Liver (tissue), 8 donors: ENCODE measurements at regions not wholly inside any gene's neighbourhood (a gene's known extent, or its start where the extent isn't known, plus 50 kb on each side); places are given as distances from the start of the nearest gene placed in this dataset.

Experiments used
- DNase-seq: peaks from one replicate; pipeline ENCODE4 v3.0.0-alpha.2; 2017; ENCODE audit warnings: low spot score
- H3K27ac ChIP-seq, 2 donors: one replicate each; pipeline ENCODE4 v1.7.0; 2013; ENCODE audit warnings: inconsistent platforms in 2 of 2, low read length in 2 of 2, control low read depth in 1 of 2, low read depth in 1 of 2, mild to moderate bottlenecking in 1 of 2
- H3K27me3 ChIP-seq, 4 donors: one replicate each; pipeline versions ENCODE4 v1.6.1 to v1.7.0; 2013; ENCODE audit warnings: low read length in 3 of 4, inconsistent platforms in 1 of 4, mild to moderate bottlenecking in 1 of 4, moderate library complexity in 1 of 4; ENCODE audit not compliant: control insufficient read depth in 4 of 4, insufficient read depth in 4 of 4
- H3K36me3 ChIP-seq, 4 donors: one replicate each; pipeline versions ENCODE4 v1.6.1 to v1.7.0; 2013; ENCODE audit warnings: low read length in 3 of 4, mild to moderate bottlenecking in 3 of 4, low read depth in 1 of 4, moderate library complexity in 1 of 4; ENCODE audit not compliant: control insufficient read depth in 4 of 4, insufficient read depth in 3 of 4
- H3K4me1 ChIP-seq, 4 donors: one replicate each; pipeline versions ENCODE4 v1.6.1 to v1.7.0; 2013; ENCODE audit warnings: low read length in 3 of 4, mild to moderate bottlenecking in 3 of 4, moderate library complexity in 1 of 4; ENCODE audit not compliant: control insufficient read depth in 4 of 4, insufficient read depth in 4 of 4
- H3K4me3 ChIP-seq, 3 donors: one replicate each; pipeline versions ENCODE4 v1.6.1 to v1.7.0; 2013; ENCODE audit warnings: low read length in 3 of 3, control low read depth in 1 of 3, low read depth in 1 of 3, mild to moderate bottlenecking in 1 of 3
- H3K9ac ChIP-seq, 2 donors: one replicate each; pipeline ENCODE4 v1.7.0; 2013; ENCODE audit warnings: low read length in 2 of 2, mild to moderate bottlenecking in 2 of 2, moderate library complexity in 2 of 2, control low read depth in 1 of 2, low read depth in 1 of 2
- H3K9me3 ChIP-seq, 4 donors: one replicate each; pipeline versions ENCODE4 v1.6.1 to v1.7.0; 2013; ENCODE audit warnings: low read length in 3 of 4; ENCODE audit not compliant: control insufficient read depth in 4 of 4
- ATF3 ChIP-seq: IDR thresholded peaks from 2 replicates; pipeline ENCODE4 v1.6.1; 2016; ENCODE audit warnings: antibody characterized with exemption
- CTCF ChIP-seq: fragments of 150-350 bp; IDR thresholded peaks from 2 replicates; pipeline ENCODE4 v1.5.1; 2017; ENCODE audit warnings: improper control_type of control experiment, low read depth, low read length; ENCODE audit not compliant: missing input control
- EGR1 ChIP-seq, 2 donors: IDR thresholded peaks; 2 replicates each; pipeline ENCODE4 v1.6.1; 2016 to 2018; ENCODE audit warnings: antibody characterized with exemption in 2 of 2, low read depth in 2 of 2
- FOXA1 ChIP-seq: IDR thresholded peaks from 2 replicates; pipeline ENCODE4 v1.6.1; 2016; ENCODE audit warnings: antibody characterized with exemption
- GABPA ChIP-seq, 2 donors: IDR thresholded peaks in 1 of 2; conservative IDR thresholded peaks in 1 of 2; 2 replicates each; pipeline ENCODE4 v1.6.1; 2016; ENCODE audit warnings: antibody characterized with exemption in 2 of 2, mild to moderate bottlenecking in 1 of 2, moderate library complexity in 1 of 2
- HNF4A ChIP-seq, 2 donors: conservative IDR thresholded peaks; 2 replicates each; pipeline ENCODE4 v1.6.1; 2016; ENCODE audit warnings: antibody characterized with exemption in 2 of 2, mild to moderate bottlenecking in 2 of 2
- HNF4G ChIP-seq: IDR thresholded peaks from 2 replicates; pipeline ENCODE4 v1.6.1; 2016; ENCODE audit warnings: antibody characterized with exemption
- NR2F2 ChIP-seq: IDR thresholded peaks from 2 replicates; pipeline ENCODE4 v1.6.1; 2016; ENCODE audit warnings: antibody characterized with exemption
- RAD21 ChIP-seq, 2 donors: IDR thresholded peaks; 2 replicates each; pipeline ENCODE4 v1.6.1; 2016; ENCODE audit warnings: antibody characterized with exemption in 2 of 2, mild to moderate bottlenecking in 2 of 2
- REST ChIP-seq: IDR thresholded peaks from 2 replicates; pipeline ENCODE4 v1.6.1; 2016; ENCODE audit warnings: antibody characterized with exemption, mild to moderate bottlenecking
- RXRA ChIP-seq, 2 donors: IDR thresholded peaks; 2 replicates each; pipeline ENCODE4 v1.6.1; 2017 to 2018; ENCODE audit warnings: antibody characterized with exemption in 2 of 2, mild to moderate bottlenecking in 1 of 2
- SP1 ChIP-seq: IDR thresholded peaks from 2 replicates; pipeline ENCODE4 v1.6.1; 2018; ENCODE audit warnings: antibody characterized with exemption, mild to moderate bottlenecking
- TAF1 ChIP-seq: conservative IDR thresholded peaks from 2 replicates; pipeline ENCODE4 v1.6.1; 2016; ENCODE audit warnings: antibody characterized with exemption, mild to moderate bottlenecking
- ZBTB33 ChIP-seq: IDR thresholded peaks from 2 replicates; pipeline ENCODE4 v1.6.1; 2016; ENCODE audit warnings: antibody characterized with exemption
- WGBS: extraction: QIAGEN DNeasy Blood & Tissue Kit; methylation state at CpG from one replicate; pipeline ENCODE4 v1.1.7; 2013; 5-methylcytosine and 5-hydroxymethylcytosine counted together
- donor health status: healthy.
- donor health status: healthy.
- donor health status: healthy.
- donor health status: healthy.
- donor health status: healthy.

- Histone ChIP-seq H3K27me3 (peaks cover 0 to 8% (median 0%) of the 10 kb centered on the region in 4 donors), H3K27ac (no peak overlapping the region), H3K9ac (no peak overlapping the region), H3K4me1 (peaks cover 0 to 2% (median 0%) of the 10 kb centered on the region in 4 donors), H3K4me3 (no peak overlapping the region), H3K36me3 (no peaks in the 10 kb centered on the region), H3K9me3 (peaks cover 0 to 2% (median 0%) of the 10 kb centered on the region in 4 donors)
- TF ChIP-seq CTCF (no peak), ZBTB33 (no peak), FOXA1 (no peak), REST (no peak), RXRA (IDR thresholded peaks at IDR 0.05) (no peak), SP1 (no peak), ATF3 (no peak), EGR1 (IDR thresholded peaks at IDR 0.05; ENCODE audit: low read depth in 2 of 2) (no peak), TAF1 (no peak), HNF4A (conservative IDR thresholded peaks at IDR 0.05) (no peak), GABPA (IDR thresholded peaks at IDR 0.05 in 1 of 2, conservative IDR thresholded peaks at IDR 0.05 in 1 of 2) (no peak), HNF4G (no peak)
- DNase-seq = no peak
- 85% methylated on average over 7 of the region's 7 CpGs for WGBS
Observed at GRCh38 chr13:22175815-22176214, 504.9 kb downstream of the FGF9 start.

GRCh38 chr13:22176968-22177520, 506.2 kb downstream of the FGF9 start:
- peaks cover 0 to 8% (median 0%) of the 10 kb centered on the region in 4 donors for H3K27me3 ChIP-seq
- no peak overlapping the region for H3K27ac ChIP-seq
- TF ChIP-seq NR2F2 (no peak), HNF4A (conservative IDR thresholded peaks at IDR 0.05) (no peak), FOXA1 (no peak), TAF1 (no peak), EGR1 (IDR thresholded peaks at IDR 0.05; ENCODE audit: low read depth in 2 of 2) (no peak), RAD21 (IDR thresholded peaks at IDR 0.05) (no peak)
- DNase-seq = no peak
- H3K4me3 ChIP-seq = no peak overlapping the region
- 77% methylated on average over 4 of the region's 4 CpGs for WGBS
- H3K4me1 ChIP-seq = peaks cover 0 to 2% (median 0%) of the 10 kb centered on the region in 4 donors
- no peak overlapping the region for H3K9ac ChIP-seq
- H3K9me3 ChIP-seq = peaks cover 0 to 2% (median 0%) of the 10 kb centered on the region in 4 donors
- no peaks in the 10 kb centered on the region for H3K36me3 ChIP-seq
